GM18520 (cell line): ENCODE measurements at regions not wholly inside any gene's neighbourhood (a gene's known extent, or its start where the extent isn't known, plus 50 kb on each side); places are given as distances from the start of the nearest gene placed in this dataset.
A peak's percentile ranks its signal among the peaks of the same experiment; 100 is the strongest.

Experiments
- ATAC-seq: cut with Tn5 transposase; IDR thresholded peaks from one replicate; pipeline ENCODE4 v1.9.1; 2021; ENCODE audit not compliant: unreplicated experiment

DNA sequence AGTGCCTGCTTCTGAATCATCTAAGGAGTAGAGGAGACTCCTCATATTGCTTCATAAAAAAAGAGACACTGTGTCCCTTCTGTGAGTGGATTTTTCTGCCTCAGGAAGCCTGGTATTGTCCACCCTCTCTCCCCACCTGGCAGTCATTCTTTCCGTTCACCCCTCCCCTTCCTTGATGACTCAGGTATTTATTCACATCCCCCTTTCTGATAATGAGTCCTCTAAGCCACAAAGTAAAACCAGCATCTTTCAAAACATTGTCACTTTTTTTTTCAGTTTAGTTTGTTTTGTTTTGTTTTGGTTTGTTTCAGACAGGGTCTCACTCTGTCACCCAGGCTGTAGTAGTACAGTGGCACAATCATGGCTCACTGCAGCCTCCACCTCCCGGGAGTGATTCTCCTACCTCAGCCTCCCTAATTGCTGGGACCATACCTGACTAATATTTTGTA, 65.2 kb upstream of the UBE2E1 start:
- ATAC-seq: peak; percentile 79

DNA sequence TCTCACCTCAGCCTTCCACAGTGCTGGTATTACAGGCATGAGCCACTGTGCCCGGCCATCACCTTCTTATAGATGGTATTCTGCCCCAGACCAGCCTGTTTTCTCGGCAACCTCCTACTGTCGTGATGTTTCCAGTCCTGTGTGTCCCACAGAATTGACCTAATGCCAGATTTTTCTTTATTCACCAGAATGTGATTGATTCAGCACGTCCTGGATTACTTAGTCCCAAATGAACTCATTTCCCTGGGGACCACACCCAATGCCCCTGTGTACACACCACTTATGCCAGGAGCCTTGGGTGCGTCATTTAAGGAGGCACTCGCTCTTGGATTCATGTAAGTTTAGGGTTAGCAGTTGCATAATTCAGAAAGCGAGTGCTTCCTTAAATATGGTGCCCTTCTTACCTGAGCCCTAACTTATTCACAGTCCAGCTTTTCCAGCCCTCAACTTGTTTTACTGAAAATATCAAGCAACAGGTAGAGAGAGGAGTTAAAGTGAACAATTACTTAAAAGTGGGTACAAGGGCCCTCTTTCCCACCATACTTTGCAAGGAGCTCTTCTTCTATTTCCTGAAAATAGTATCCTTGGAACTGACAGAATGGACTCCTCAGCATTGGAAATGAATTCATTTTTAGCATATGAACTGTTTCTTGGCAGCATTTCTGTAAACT, 64.6 kb upstream of the UBE2E1 start:
- no peak for ATAC-seq

DNA sequence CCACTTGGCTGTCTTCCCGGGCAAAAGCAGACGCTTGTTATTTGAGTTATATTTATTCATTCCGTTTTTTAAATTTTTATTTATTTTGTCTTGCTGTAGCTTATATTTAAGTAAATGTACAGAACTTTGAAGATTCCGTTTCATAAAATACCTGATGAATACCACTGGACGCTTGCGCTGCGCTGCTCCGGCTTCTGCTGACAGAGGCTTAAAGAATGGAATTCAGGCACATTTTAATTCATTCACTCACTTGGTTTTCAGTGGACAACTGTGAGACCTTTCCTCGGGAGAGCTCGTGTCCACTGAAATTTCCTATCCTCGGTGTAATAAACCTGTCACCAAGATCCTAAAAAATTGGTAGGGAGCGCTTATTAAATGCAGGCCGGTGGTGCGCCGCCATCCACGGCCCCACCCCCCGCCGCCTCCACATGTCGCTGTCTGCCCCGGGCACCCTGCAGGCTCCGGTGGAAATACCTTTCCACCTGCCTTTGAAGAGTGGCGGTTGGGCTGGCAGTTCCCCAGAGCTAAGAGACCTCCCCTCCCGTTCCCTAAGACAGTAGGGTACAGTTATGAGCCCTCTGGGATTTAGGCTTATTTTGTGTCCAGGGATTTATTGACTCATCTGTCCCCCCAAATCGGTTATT, 62.5 kb upstream of the UBE2E1 start:
- no peak for ATAC-seq

DNA sequence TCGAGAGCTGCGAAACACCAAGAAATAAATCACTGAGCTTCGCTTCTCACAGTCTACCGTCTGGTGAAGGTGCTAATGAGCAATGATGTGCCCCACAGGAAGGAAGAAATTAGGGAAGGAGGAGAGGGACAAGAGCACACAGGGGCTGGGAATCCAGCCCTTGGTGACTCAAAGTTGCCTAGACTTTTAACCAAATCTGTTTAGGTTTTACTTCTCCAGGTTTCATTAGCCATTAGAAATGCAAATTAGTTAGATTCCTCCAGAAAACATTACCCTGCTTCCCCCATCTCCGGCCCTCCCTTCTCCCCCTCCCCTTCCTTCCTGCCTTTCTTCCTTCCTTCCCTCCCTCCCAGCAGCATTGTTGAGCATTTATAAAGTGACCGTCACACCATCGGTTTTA, 59.3 kb upstream of the UBE2E1 start:
- no peak for ATAC-seq

DNA sequence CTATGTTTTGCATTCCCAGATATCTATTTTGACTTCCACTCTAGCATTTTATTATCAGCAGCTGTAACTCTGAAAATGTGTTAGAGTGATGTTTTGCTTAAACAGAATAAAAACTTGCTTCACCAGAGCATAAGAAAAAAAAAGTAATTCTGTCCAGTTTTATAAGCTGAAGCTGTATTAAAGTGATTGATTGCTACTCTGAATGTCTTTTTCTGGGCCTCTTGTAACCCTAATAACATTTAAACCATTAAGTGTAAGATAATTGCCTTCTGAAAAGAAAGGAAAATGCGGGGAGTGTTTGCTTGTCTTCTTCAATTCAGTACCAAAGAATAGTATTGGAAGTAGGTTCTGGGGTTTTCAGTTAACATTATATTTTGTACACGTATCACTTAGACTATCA, 57.9 kb upstream of the UBE2E1 start:
- no peak for ATAC-seq

DNA sequence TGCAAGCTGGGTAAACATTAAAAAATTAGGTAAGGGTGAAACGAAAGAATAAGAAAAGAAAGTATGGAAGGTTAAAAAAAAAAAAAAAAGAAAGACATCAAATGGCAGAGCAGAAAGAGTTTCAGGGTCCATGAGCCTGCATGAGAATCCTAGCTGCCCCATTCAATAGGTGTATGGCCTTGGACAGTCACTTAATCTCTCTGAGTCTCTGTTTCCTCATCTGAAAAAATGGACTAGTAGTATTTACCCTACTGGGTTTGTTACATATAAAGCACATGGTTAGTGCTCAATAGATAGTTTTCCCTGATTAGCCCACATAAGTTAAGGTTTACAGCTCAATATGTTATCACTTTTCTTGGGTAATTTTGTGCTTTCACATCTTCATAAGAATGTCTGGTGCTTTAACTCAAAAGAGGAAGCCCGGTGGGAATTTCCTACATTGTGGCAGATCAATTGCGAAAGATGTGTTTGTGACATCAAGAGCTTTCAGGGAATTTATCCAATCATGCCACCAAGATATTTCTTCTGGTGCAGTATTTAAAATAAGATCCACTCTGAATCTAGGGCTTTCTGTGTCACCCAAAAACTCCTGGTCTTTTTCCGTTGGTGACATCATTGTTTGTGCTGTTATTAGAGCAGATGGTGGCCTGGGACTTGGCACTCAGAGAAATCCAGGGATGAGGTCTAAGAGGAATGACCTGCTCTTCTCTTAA, 57.2 kb upstream of the UBE2E1 start:
- no peak for ATAC-seq

DNA sequence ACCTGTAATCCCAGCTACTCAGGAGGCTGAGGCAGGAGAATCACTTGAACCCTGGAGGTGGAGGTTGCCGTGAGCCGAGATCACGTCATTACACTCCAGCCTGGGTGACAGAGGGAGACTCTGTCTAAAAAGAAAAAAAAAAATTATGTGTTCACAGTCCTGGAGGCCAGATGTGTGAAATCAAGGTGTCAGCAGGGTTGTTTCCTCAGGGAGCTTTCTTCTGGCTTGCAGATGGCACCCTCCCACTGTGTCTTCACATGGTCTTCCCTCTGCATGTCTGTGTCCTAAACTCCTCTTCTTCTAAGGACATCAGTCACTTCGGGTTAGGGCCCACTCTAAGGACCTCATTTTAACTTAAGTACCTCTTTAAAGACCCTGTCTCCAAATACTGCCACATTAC, 56.1 kb upstream of the UBE2E1 start:
- ATAC-seq: no peak

DNA sequence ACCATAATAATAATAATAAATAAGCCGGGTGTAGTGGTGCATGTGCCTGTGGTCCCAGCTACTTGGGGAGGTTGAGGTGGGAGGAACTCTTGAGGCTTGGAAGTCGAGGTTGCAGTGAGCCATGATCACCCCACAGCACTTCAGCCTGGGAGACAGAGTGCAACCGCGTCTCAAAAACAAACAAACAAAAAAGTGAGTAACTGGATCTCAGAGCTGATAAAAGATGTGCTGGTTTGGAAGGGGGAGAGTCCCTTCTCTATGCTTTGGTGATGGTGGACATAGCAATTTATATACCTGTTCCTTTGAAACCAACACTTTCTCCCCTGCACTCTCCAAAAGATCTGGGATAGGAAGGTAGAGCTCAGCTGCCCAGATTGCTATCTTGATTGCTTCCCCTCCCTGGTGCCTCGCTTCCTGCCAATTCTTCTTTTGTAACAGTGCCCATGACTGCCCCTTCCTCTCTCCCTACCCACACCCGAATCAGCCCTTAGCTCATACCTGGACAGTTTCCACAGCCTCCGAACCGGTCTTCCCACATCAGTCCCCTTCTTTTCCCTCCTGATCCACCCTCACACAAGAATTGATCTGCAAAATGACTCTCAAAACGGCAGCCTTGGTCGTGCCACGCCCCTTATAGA, 55.1 kb upstream of the UBE2E1 start:
- ATAC-seq: no peak

DNA sequence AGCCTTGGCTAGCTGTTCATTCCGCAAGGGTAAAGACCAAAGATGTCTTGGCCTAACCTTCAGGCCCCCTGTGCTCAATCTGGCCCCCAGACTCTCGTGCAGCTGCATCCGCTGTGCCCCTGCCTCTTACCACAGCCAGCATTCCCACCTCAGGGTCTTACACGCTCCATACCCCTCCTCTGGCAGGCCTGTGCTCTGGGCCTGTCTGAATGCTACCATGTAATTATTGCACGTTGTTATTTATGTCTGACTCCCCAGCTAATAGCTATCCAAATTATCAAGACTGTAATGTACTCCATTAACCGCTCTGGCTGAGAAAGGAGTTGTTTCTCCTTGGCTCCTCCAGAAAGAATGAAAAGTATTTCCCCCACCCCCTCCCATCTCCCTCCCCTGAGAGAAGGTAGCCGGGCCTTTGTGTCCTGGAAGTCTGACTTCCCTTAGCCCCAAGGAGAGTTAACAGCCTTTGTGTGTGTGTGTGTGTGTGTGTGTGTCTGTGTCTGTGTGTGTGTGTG, 54.5 kb upstream of the UBE2E1 start:
- ATAC-seq: no peak

DNA sequence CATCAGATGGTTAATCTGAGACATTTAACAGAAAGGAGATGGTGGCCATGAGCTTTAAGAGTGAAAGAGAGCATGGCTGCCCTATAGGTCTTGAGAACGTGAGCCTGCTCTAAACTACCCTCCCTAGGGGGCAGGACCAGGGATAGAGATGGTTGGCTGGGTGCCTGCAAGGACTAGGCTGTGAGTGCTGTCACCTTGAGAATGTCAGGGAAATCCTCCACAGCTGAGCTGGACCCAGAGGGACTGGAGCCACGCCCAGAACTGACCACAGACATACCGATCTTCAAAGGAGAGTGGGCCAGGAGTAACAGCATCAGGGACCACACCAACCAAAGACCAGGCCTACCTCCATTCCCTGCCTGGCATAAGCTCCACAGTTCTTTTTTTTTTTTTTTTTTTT, 53.6 kb upstream of the UBE2E1 start:
- ATAC-seq: no peak

DNA sequence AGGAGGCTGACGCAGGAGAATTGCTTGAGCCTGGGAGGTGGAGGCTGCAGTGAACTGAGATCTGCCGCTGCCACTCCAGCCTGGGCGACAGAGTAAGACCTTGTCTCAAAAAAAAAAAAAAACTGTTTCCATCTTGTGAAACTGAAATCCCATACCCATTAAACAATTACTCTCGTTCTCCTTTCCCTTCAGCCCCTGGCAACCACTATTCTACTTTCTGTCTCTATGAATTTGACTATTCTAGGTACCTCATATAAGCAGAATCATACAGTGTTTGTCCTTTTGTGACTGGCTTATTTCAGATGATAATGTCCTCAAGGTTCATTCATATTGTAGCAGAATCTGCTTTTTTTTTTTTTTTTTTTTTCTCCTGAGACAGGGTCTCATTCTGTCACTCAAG, 51.5 kb upstream of the UBE2E1 start:
- ATAC-seq: no peak
